T-helper 2 cell treated with Interferon-gamma antibody and Interleukin-4, amounts not matched to agents 5 μg/mL and 100 μg/mL, for 36 hours (primary cell): ENCODE measurements at regions not wholly inside any gene's neighbourhood (a gene's known extent, or its start where the extent isn't known, plus 50 kb on each side); places are given as distances from the start of the nearest gene placed in this dataset.

Experiments used
- DNase-seq: peaks from one replicate; pipeline ENCODE4 v3.0.0; 2021; ENCODE audit warnings: low spot score
- H3K27ac Mint-ChIP-seq: one replicate; pipeline ENCODE4 v1.8.0; 2021; ENCODE audit warnings: mild to moderate bottlenecking, mixed read lengths
- H3K27me3 Mint-ChIP-seq: one replicate; pipeline ENCODE4 v1.8.0; 2021; ENCODE audit warnings: low read depth, mixed read lengths
- H3K36me3 Mint-ChIP-seq: one replicate; pipeline ENCODE4 v1.8.0; 2021; ENCODE audit warnings: low read depth, mixed read lengths
- H3K4me1 Mint-ChIP-seq: one replicate; pipeline ENCODE4 v1.8.0; 2021; ENCODE audit warnings: low read depth, mixed read lengths
- H3K4me3 Mint-ChIP-seq: one replicate; pipeline ENCODE4 v1.8.0; 2022; ENCODE audit warnings: mild to moderate bottlenecking, moderate library complexity, mixed read lengths
- H3K9me3 Mint-ChIP-seq: one replicate; pipeline ENCODE4 v1.8.0; 2021; ENCODE audit warnings: mixed read lengths

DNA sequence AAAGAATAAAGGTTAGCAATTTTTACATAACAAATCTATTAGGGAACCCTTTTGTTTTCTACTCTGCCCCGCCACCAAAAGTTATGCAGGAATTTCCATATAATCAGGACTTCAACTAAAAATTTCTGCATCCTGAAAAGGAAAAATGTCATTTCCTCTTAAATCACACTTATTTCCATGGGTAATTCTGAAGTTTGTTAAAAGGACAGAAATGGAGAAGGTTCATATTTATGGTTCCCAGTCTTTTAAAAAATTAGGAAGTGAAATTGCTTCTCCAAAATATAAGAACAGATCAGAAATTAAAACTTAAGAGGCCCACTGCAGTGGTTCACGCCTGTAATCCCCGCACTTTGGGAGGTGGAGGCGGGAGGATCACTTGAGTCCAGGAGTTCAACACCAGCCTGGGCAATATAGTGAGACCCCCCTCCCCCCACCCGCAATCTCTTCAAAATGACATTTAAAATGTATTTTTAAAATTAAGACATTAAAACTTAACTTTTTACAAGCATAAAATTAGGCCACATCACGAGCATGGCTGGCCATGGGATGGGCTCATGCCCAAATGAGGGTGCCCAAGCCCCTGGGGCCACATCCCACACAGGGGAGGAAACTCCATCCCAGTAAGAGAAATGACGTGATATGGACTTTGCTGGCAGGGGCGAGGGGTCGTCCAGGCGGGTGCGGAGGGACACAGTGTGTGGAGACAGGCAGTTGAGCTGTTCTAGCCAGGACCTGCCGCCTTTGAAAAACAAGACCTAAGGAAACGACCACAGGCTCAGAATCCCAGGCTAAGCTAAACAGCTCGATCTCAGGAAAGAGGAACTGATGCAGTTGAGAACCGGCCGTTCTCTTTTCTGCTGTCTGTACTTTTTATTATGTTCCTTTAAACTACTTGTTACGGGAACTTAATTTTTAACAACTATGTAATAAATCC is 51.3 kb upstream of the NFE2L3 start:
- Mint-ChIP-seq H3K4me1 (peaks cover 41% of the 10 kb centered on the region), H3K9me3 (no peaks in the 10 kb centered on the region), H3K27me3 (no peaks in the 10 kb centered on the region), H3K27ac (no peak overlapping the region), H3K4me3 (peak overlapping the region; percentile 69), H3K36me3 (peaks cover 3% of the 10 kb centered on the region)
- DNase-seq = no peak

DNA sequence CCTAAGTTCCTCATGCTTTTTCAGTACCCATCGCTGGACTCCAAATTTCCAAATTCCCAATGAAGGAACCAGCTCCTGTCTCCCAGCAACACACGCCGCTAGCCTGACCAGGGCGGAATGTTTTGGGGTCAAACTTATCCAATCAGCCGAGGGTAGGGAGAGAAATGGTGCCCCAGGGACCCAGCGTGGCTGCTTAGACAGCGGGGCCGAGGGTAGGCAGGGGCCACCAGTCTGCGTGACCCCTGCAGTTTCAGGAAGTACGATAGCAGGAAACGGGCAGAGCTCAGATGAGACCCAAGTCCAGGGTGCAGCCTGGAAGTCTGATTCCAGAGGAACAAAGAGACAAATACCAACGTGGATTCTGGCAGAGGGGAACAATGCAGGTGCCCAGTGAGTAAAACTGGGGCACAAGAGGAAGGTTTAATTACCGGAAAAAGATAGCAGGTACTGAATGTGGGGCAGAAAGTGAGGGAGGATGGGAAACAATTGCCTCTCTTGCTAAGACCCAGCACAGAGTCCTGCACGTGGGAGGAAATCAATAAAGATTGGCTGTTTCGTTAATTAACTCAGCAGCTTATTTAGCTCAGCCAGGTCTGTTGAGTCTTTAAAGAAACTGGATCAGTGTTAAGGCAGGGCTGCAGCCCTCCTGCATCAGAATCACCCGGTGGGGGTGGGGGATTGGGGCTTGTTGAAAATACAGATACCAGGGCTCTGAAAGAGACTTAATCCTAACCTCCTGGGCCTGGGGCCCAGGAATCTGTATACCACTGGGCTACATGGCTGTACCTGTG is 50.4 kb upstream of the NFE2L3 start:
- Mint-ChIP-seq H3K36me3 (peaks cover 3% of the 10 kb centered on the region), H3K4me3 (peak overlapping the region; percentile 69), H3K27ac (peak overlapping the region; percentile 82), H3K9me3 (no peaks in the 10 kb centered on the region), H3K27me3 (no peaks in the 10 kb centered on the region), H3K4me1 (peaks cover 35% of the 10 kb centered on the region)
- DNase-seq = no peak

GRCh38 chr7:26102176-26102575 is 49.8 kb upstream of the NFE2L3 start:
- Mint-ChIP-seq H3K27me3 (no peaks in the 10 kb centered on the region), H3K4me1 (peaks cover 30% of the 10 kb centered on the region), H3K27ac (peak overlapping the region; percentile 82), H3K36me3 (peaks cover 3% of the 10 kb centered on the region), H3K9me3 (no peaks in the 10 kb centered on the region), H3K4me3 (peak overlapping the region; percentile 69)
- no peak for DNase-seq
